ENCODE measurements at regions not wholly inside any gene's neighbourhood (a gene's known extent, or its start where the extent isn't known, plus 50 kb on each side); places are given as distances from the start of the nearest gene placed in this dataset.

GRCh38 chr15:95520511-95520910, 810.0 kb upstream of the NR2F2 start:
- Mint-ChIP-seq H3K9me3 (peaks cover 4% of the 10 kb centered on the region; the same call in 1 of the 3 replicates), H3K27me3 (ENCODE audit: insufficient read depth, low read depth, poor library complexity) (peaks cover 2% of the 10 kb centered on the region), H3K36me3 (ENCODE audit: low read depth) (no peaks in the 10 kb centered on the region; the same call in 2 of the 3 replicates), H3K27ac (no peak overlapping the region), H3K4me1 (peaks cover 3% of the 10 kb centered on the region), H3K4me3 (no peak overlapping the region)
- Histone ChIP-seq H2AFZ (no peak overlapping the region; the same call in 1 of the 2 replicates), H3K9me2 (ENCODE audit: insufficient read depth) (no peaks in the 10 kb centered on the region), H3K4me2 (no peak overlapping the region), H3K4me3 (no peak overlapping the region), H4K20me1 (replicated peaks; ENCODE audit: insufficient read depth) (no peaks in the 10 kb centered on the region), H3K27ac (ENCODE audit: low read depth) (no peak overlapping the region), H3F3A (replicated peaks; ENCODE audit: low read depth) (no peaks in the 10 kb centered on the region), H3K4me1 (ENCODE audit: insufficient read depth) (no peaks in the 10 kb centered on the region), H3K36me3 (ENCODE audit: insufficient read depth) (no peaks in the 10 kb centered on the region), H3K27me3 (ENCODE audit: insufficient read depth) (no peaks in the 10 kb centered on the region), H3K79me2 (replicated peaks; ENCODE audit: insufficient read depth) (no peaks in the 10 kb centered on the region)
- TF ChIP-seq ZNF462 (CRISPR knock-in tag; IDR thresholded peaks at IDR 0.05) (no peak), REST (IDR thresholded peaks at IDR 0.05; ENCODE audit: unreplicated experiment) (no peak), ZNF114 (CRISPR knock-in tag; IDR thresholded peaks at IDR 0.05) (no peak), CTCF (conservative IDR thresholded peaks at IDR 0.05; ENCODE audit: low read depth in 2 of 2) (no peak), STAT1 (IDR thresholded peaks at IDR 0.05; ENCODE audit: unreplicated experiment) (no peak), ZNF331 (CRISPR knock-in tag; IDR thresholded peaks at IDR 0.05; ENCODE audit: low read depth) (no peak), JUNB (IDR thresholded peaks at IDR 0.05; ENCODE audit: unreplicated experiment) (no peak), NANOG (IDR thresholded peaks at IDR 0.05; ENCODE audit: borderline replicate concordance) (no peak), EZH2phosphoT487 (IDR thresholded peaks at IDR 0.05; ENCODE audit: unreplicated experiment) (no peak), ETS1 (IDR thresholded peaks at IDR 0.05) (no peak), CREB1 (CRISPR knock-in tag; IDR thresholded peaks at IDR 0.05; ENCODE audit: low read depth) (no peak), POLR2AphosphoS5 (IDR thresholded peaks at IDR 0.05; ENCODE audit: low read depth) (no peak), EZH2 (IDR thresholded peaks at IDR 0.05; ENCODE audit: low read depth, unreplicated experiment) (no peak)
- ATAC-seq (no peak), DNase-seq (ENCODE audit: low spot score) (no peak)
